ENCODE measurements at regions not wholly inside any gene's neighbourhood (a gene's known extent, or its start where the extent isn't known, plus 50 kb on each side); places are given as distances from the start of the nearest gene placed in this dataset.

DNA sequence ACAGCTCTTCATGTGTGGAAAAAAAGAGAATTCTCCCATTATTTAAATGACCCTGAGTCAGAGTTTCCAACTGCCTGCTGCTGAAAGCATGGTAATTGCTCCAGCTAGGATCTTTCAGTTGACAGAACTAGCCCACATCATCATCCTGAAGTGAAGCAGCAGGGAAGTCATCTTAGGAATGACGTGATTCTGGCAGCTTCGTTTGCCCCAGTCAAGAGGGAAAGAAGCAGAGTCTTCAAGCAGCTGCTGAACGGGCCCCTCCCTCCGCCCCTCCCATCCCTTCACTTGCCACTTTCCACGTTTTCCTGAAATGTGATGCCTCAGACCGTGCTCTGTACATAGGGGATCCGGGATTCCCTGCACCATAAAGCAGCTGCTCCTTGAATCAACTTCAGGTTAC, 455.0 kb upstream of the TMEM132C start:
- H3K36me3 ChIP-seq = no peaks in the 10 kb centered on the region
- 8 to 13% (median 11%) methylated on average over 7 of the region's 7 CpGs for WGBS, 4 donors
- peaks cover 0 to 6% (median 0%) of the 10 kb centered on the region in 9 donors for H3K27me3 ChIP-seq
- peaks cover 0 to 18% (median 0%) of the 10 kb centered on the region in 12 donors for H3K4me1 ChIP-seq
- peaks cover 0 to 8% (median 0%) of the 10 kb centered on the region in 12 donors for H3K9me3 ChIP-seq
- intact Hi-C loops (cut with DNase I) = no loop called here
- DNase-seq (peak in 4 of 5 donors; percentile 58 to 64 (median 60)), ATAC-seq (peak; percentile 55 to 88 (median 80))
- H3K27ac ChIP-seq = peak overlapping the region in 4 of 12 donors; percentile 34 to 51 (median 42)
- TF ChIP-seq, protein P1, sequence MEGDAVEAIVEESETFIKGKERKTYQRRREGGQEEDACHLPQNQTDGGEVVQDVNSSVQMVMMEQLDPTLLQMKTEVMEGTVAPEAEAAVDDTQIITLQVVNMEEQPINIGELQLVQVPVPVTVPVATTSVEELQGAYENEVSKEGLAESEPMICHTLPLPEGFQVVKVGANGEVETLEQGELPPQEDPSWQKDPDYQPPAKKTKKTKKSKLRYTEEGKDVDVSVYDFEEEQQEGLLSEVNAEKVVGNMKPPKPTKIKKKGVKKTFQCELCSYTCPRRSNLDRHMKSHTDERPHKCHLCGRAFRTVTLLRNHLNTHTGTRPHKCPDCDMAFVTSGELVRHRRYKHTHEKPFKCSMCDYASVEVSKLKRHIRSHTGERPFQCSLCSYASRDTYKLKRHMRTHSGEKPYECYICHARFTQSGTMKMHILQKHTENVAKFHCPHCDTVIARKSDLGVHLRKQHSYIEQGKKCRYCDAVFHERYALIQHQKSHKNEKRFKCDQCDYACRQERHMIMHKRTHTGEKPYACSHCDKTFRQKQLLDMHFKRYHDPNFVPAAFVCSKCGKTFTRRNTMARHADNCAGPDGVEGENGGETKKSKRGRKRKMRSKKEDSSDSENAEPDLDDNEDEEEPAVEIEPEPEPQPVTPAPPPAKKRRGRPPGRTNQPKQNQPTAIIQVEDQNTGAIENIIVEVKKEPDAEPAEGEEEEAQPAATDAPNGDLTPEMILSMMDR (IDR thresholded peaks at IDR 0.05) = no peak
- TF ChIP-seq POLR2A (IDR thresholded peaks at IDR 0.05) = no peak
- no peak overlapping the region for H3K4me3 ChIP-seq

DNA sequence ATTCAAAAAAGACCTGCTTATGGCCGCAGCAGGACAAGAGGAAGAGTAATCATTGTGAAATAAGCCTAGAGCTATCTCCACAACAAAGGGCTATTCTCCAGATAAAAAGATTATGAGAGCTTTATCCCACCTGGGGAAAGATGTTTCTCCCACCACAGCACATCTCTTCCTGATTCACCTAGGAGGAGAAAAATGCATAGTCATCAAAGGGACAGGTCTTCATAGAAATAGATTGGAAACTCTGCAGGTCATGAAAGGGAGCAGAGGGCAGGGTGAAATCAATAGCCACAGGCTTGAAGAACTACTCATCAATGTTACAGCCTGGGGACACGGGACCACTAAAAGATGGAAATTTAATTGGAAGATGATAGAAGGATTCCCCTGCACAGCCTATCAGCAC, 453.8 kb upstream of the TMEM132C start:
- 69 to 93% (median 82%) methylated on average over 2 of the region's 2 CpGs for WGBS, 4 donors
- H3K4me1 ChIP-seq = peaks cover 0 to 18% (median 0%) of the 10 kb centered on the region in 12 donors
- no peak for DNase-seq
- TF ChIP-seq, protein P1 (IDR thresholded peaks at IDR 0.05) = no peak
- H3K4me3 ChIP-seq = no peak overlapping the region
- H3K27me3 ChIP-seq = peaks cover 0 to 6% (median 0%) of the 10 kb centered on the region in 9 donors
- no peak overlapping the region for H3K27ac ChIP-seq
- intact Hi-C loops (cut with DNase I) = no loop called here
- peaks cover 0 to 8% (median 0%) of the 10 kb centered on the region in 12 donors for H3K9me3 ChIP-seq
- no peaks in the 10 kb centered on the region for H3K36me3 ChIP-seq
- ATAC-seq = no peak

DNA sequence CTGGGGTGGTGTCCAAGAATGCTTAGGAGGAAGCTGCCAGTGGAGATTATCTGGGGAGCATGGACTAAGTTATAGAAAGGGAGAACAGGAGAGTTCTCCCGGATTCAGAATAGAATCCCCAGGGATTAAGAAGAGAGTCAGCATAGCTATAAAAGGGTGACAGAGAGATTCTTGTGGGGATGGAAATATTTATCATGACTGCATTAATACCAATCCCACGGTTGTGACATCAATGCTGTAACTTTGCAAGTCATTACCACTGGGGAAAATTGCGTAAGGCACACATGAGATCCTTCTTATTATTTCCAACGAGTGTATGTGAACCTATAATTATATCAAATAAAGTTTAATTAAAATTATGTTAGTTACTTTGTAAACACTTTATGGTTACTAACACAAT, 447.9 kb upstream of the TMEM132C start:
- ATAC-seq (no peak), DNase-seq (no peak)
- Histone ChIP-seq H3K4me1 (peaks cover 0 to 8% (median 0%) of the 10 kb centered on the region in 12 donors), H3K9me3 (peaks cover 0 to 8% (median 0%) of the 10 kb centered on the region in 12 donors), H3K27ac (no peak overlapping the region), H3K4me3 (no peak overlapping the region), H3K27me3 (no peaks in the 10 kb centered on the region), H3K36me3 (no peaks in the 10 kb centered on the region)
- TF ChIP-seq, protein P1 (IDR thresholded peaks at IDR 0.05) = no peak
- TF ChIP-seq POLR2A (IDR thresholded peaks at IDR 0.05) = no peak
- 75 to 82% (median 77%) methylated on average over 4 of the region's 4 CpGs for WGBS, 4 donors
- intact Hi-C loops (cut with DNase I) = no loop called here

DNA sequence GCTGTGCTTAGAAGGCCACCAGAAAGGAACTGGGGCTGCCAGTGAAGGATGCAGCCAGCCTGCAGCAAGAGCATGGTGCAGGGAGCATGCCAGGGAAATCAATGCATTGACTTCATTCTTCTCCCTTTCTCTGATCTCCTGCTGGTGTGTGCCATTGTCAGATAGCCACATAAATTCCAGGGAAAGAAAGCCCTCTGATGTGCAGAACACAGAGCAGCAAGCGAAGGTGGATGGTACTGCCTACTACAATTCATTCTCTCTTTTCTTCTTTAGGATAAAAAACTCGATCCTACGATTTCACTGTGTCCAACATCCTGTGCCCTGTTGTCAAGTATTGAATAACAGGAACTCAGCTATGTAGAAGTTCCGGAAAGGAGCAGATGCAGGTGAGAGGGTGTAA, 446.7 kb upstream of the TMEM132C start:
- H3K27me3 ChIP-seq = no peaks in the 10 kb centered on the region
- H3K4me1 ChIP-seq = peaks cover 0 to 8% (median 0%) of the 10 kb centered on the region in 12 donors
- TF ChIP-seq POLR2A (IDR thresholded peaks at IDR 0.05) = no peak
- TF ChIP-seq, protein P1 (IDR thresholded peaks at IDR 0.05) = no peak
- H3K27ac ChIP-seq = no peak overlapping the region
- no peaks in the 10 kb centered on the region for H3K36me3 ChIP-seq
- no peak overlapping the region for H3K4me3 ChIP-seq
- intact Hi-C loops (cut with DNase I) = loop anchor here in 1 of 10 donors (10.0 kb wide), 1 partner anchor 105 kb away; no protein-coding TSS in a partner anchor
- peaks cover 0 to 8% (median 0%) of the 10 kb centered on the region in 12 donors for H3K9me3 ChIP-seq
- 70 to 74% (median 72%) methylated on average over 4 of the region's 4 CpGs for WGBS, 4 donors
- DNase-seq (no peak), ATAC-seq (no peak)

Measured in heart left ventricle (tissue), 16 donors.